IPS-15b (cell line): ENCODE measurements at regions not wholly inside any gene's neighbourhood (a gene's known extent, or its start where the extent isn't known, plus 50 kb on each side); places are given as distances from the start of the nearest gene placed in this dataset.

ENCODE experiments used
- H3K27me3 ChIP-seq: one replicate; pipeline ENCODE4 v1.6.1; 2013; ENCODE audit warnings: low read length; ENCODE audit not compliant: control insufficient read depth, insufficient read depth
- H3K36me3 ChIP-seq: one replicate; pipeline ENCODE4 v1.6.1; 2013; ENCODE audit warnings: low read length; ENCODE audit not compliant: control insufficient read depth, insufficient read depth
- H3K4me1 ChIP-seq: one replicate; pipeline ENCODE4 v1.6.1; 2013; ENCODE audit warnings: mild to moderate bottlenecking, low read length; ENCODE audit not compliant: control insufficient read depth, insufficient read depth
- H3K4me3 ChIP-seq: one replicate; pipeline ENCODE4 v1.5.1; 2013; ENCODE audit warnings: low read depth, low read length
- H3K9ac ChIP-seq: one replicate; pipeline ENCODE4 v1.6.1; 2013; ENCODE audit warnings: low read depth, mild to moderate bottlenecking, low read length
- H3K9me3 ChIP-seq: one replicate; pipeline ENCODE4 v1.6.1; 2013; ENCODE audit warnings: mild to moderate bottlenecking, low read length; ENCODE audit not compliant: control insufficient read depth, insufficient read depth

GRCh38 chr5:24817966-24818365, 173.2 kb upstream of the CDH10 start:
- Histone ChIP-seq H3K4me1 (no peaks in the 10 kb centered on the region), H3K27me3 (no peaks in the 10 kb centered on the region), H3K9ac (no peak overlapping the region), H3K36me3 (no peaks in the 10 kb centered on the region), H3K9me3 (no peaks in the 10 kb centered on the region), H3K4me3 (no peak overlapping the region)

- Histone ChIP-seq H3K4me1 (no peaks in the 10 kb centered on the region), H3K36me3 (no peaks in the 10 kb centered on the region), H3K27me3 (no peaks in the 10 kb centered on the region), H3K4me3 (no peak overlapping the region), H3K9me3 (no peaks in the 10 kb centered on the region), H3K9ac (no peak overlapping the region)
Measured at GRCh38 chr5:24816206-24816605, 171.4 kb upstream of the CDH10 start.

GRCh38 chr5:24805230-24805629, 160.5 kb upstream of the CDH10 start:
- Histone ChIP-seq H3K27me3 (no peaks in the 10 kb centered on the region), H3K4me3 (no peak overlapping the region), H3K9ac (no peak overlapping the region), H3K9me3 (no peaks in the 10 kb centered on the region), H3K4me1 (no peaks in the 10 kb centered on the region), H3K36me3 (no peaks in the 10 kb centered on the region)

- Histone ChIP-seq H3K9me3 (no peaks in the 10 kb centered on the region), H3K36me3 (no peaks in the 10 kb centered on the region), H3K4me1 (no peaks in the 10 kb centered on the region), H3K4me3 (no peak overlapping the region), H3K27me3 (no peaks in the 10 kb centered on the region), H3K9ac (no peak overlapping the region)
Measured at GRCh38 chr5:24804221-24804681, 159.5 kb upstream of the CDH10 start.

GRCh38 chr5:24791326-24791725, 146.5 kb upstream of the CDH10 start:
- no peaks in the 10 kb centered on the region for H3K9me3 ChIP-seq
- no peak overlapping the region for H3K9ac ChIP-seq
- H3K27me3 ChIP-seq, result no peaks in the 10 kb centered on the region
- no peaks in the 10 kb centered on the region for H3K36me3 ChIP-seq
- H3K4me3 ChIP-seq, result no peak overlapping the region
- H3K4me1 ChIP-seq, result no peaks in the 10 kb centered on the region

GRCh38 chr5:24789611-24790351, 145.0 kb upstream of the CDH10 start:
- no peak overlapping the region for H3K9ac ChIP-seq
- no peak overlapping the region for H3K4me3 ChIP-seq
- no peaks in the 10 kb centered on the region for H3K9me3 ChIP-seq

GRCh38 chr5:24788829-24789514, 144.2 kb upstream of the CDH10 start:
- H3K36me3 ChIP-seq, result no peaks in the 10 kb centered on the region
- H3K9ac ChIP-seq, result no peak overlapping the region
- H3K4me3 ChIP-seq, result no peak overlapping the region

More at GRCh38 chr5:24789611-24790351, 145.0 kb upstream of the CDH10 start:
- peaks cover 2% of the 10 kb centered on the region for H3K4me1 ChIP-seq
- H3K27me3 ChIP-seq, result no peaks in the 10 kb centered on the region
- H3K36me3 ChIP-seq, result no peaks in the 10 kb centered on the region

GRCh38 chr5:24786108-24786507, 141.3 kb upstream of the CDH10 start:
- Histone ChIP-seq H3K27me3 (no peaks in the 10 kb centered on the region), H3K9me3 (no peaks in the 10 kb centered on the region), H3K9ac (no peak overlapping the region), H3K4me1 (peaks cover 2% of the 10 kb centered on the region), H3K4me3 (no peak overlapping the region), H3K36me3 (no peaks in the 10 kb centered on the region)

More at GRCh38 chr5:24788829-24789514, 144.2 kb upstream of the CDH10 start:
- Histone ChIP-seq H3K27me3 (no peaks in the 10 kb centered on the region), H3K9me3 (no peaks in the 10 kb centered on the region), H3K4me1 (peaks cover 2% of the 10 kb centered on the region)

GRCh38 chr5:24783596-24783995, 138.8 kb upstream of the CDH10 start:
- Histone ChIP-seq H3K27me3 (no peaks in the 10 kb centered on the region), H3K4me1 (peaks cover 2% of the 10 kb centered on the region), H3K9ac (no peak overlapping the region), H3K36me3 (no peaks in the 10 kb centered on the region), H3K9me3 (no peaks in the 10 kb centered on the region), H3K4me3 (no peak overlapping the region)

- no peaks in the 10 kb centered on the region for H3K4me1 ChIP-seq
- H3K4me3 ChIP-seq, result no peak overlapping the region
- H3K9ac ChIP-seq, result no peak overlapping the region
- no peaks in the 10 kb centered on the region for H3K27me3 ChIP-seq
- H3K9me3 ChIP-seq, result no peaks in the 10 kb centered on the region
- no peaks in the 10 kb centered on the region for H3K36me3 ChIP-seq
Measured at GRCh38 chr5:24777392-24777791, 132.6 kb upstream of the CDH10 start.

GRCh38 chr5:24773261-24773660, 128.5 kb upstream of the CDH10 start:
- Histone ChIP-seq H3K9ac (no peak overlapping the region), H3K36me3 (no peaks in the 10 kb centered on the region), H3K4me3 (no peak overlapping the region), H3K27me3 (no peaks in the 10 kb centered on the region), H3K4me1 (no peaks in the 10 kb centered on the region), H3K9me3 (no peaks in the 10 kb centered on the region)

- H3K27me3 ChIP-seq, result no peaks in the 10 kb centered on the region
- no peaks in the 10 kb centered on the region for H3K36me3 ChIP-seq
- no peaks in the 10 kb centered on the region for H3K4me1 ChIP-seq
- no peak overlapping the region for H3K4me3 ChIP-seq
- no peaks in the 10 kb centered on the region for H3K9me3 ChIP-seq
- no peak overlapping the region for H3K9ac ChIP-seq
Measured at GRCh38 chr5:24767086-24767485, 122.3 kb upstream of the CDH10 start.
